GM21717 (cell line): ENCODE measurements at regions not wholly inside any gene's neighbourhood (a gene's known extent, or its start where the extent isn't known, plus 50 kb on each side); places are given as distances from the start of the nearest gene placed in this dataset.

Experiments
- ATAC-seq: cut with Tn5 transposase; IDR thresholded peaks from one replicate; pipeline ENCODE4 v1.9.1; 2021; ENCODE audit warnings: mild to moderate bottlenecking, moderate library complexity; ENCODE audit not compliant: unreplicated experiment

GRCh38 chr20:39855056-39855455, 834.0 kb downstream of the MAFB start:
- no peak for ATAC-seq

GRCh38 chr20:39853636-39854035, 835.4 kb downstream of the MAFB start:
- no peak for ATAC-seq

GRCh38 chr20:39853050-39853449, 836.0 kb downstream of the MAFB start:
- ATAC-seq, result no peak

- ATAC-seq, result no peak
Observed at GRCh38 chr20:39851459-39851858, 837.6 kb downstream of the MAFB start.

GRCh38 chr20:39850821-39851330, 838.2 kb downstream of the MAFB start:
- no peak for ATAC-seq

- ATAC-seq, result no peak
Observed at GRCh38 chr20:39850246-39850645, 838.8 kb downstream of the MAFB start.

- ATAC-seq, result no peak
Observed at GRCh38 chr20:39849664-39850063, 839.4 kb downstream of the MAFB start.

GRCh38 chr20:39849171-39849570, 839.9 kb downstream of the MAFB start:
- no peak for ATAC-seq

GRCh38 chr20:39839399-39840119, 849.5 kb downstream of the MAFB start:
- ATAC-seq, result no peak

- ATAC-seq, result no peak
Observed at GRCh38 chr20:39837561-39837960, 851.5 kb downstream of the MAFB start.

- ATAC-seq, result no peak
Observed at GRCh38 chr20:39835130-39835842, 853.8 kb downstream of the MAFB start.

GRCh38 chr20:39830903-39831302, 858.1 kb downstream of the MAFB start:
- ATAC-seq, result no peak

- ATAC-seq, result peak; percentile 83
Observed at GRCh38 chr20:39829661-39830060, 859.4 kb downstream of the MAFB start.

GRCh38 chr20:39829256-39829655, 859.8 kb downstream of the MAFB start:
- ATAC-seq, result peak; percentile 19

- peak; percentile 51 for ATAC-seq
Observed at GRCh38 chr20:39825950-39826349, 863.1 kb downstream of the MAFB start.

- no peak for ATAC-seq
Observed at GRCh38 chr20:39825524-39825923, 863.4 kb downstream of the DHX35 start.

- no peak for ATAC-seq
Observed at GRCh38 chr20:39823224-39823623, 861.1 kb downstream of the DHX35 start.

GRCh38 chr20:39822667-39823066, 860.5 kb downstream of the DHX35 start:
- no peak for ATAC-seq

GRCh38 chr20:39813190-39813829, 851.2 kb downstream of the DHX35 start:
- peak; percentile 59 for ATAC-seq

- ATAC-seq, result no peak
Observed at GRCh38 chr20:39812116-39812515, 850.0 kb downstream of the DHX35 start.

GRCh38 chr20:39810309-39810708, 848.2 kb downstream of the DHX35 start:
- no peak for ATAC-seq

- no peak for ATAC-seq
Observed at GRCh38 chr20:39808613-39809012, 846.5 kb downstream of the DHX35 start.
